RWPE2 (cell line): ENCODE measurements at regions not wholly inside any gene's neighbourhood (a gene's known extent, or its start where the extent isn't known, plus 50 kb on each side); places are given as distances from the start of the nearest gene placed in this dataset.

Source experiments
- ATAC-seq: fragments of 200-7000 bp; cut with Tn5 transposase; 3 replicates; pipeline ENCODE4 v1.9.1; 2021; ENCODE audit warnings: low read depth
- DNase-seq: peaks from one replicate; pipeline ENCODE4 v3.0.0-alpha.2; 2020; ENCODE audit warnings: low spot score
- H3K27ac ChIP-seq: fragments of 450-650 bp; 2 replicates; pipeline ENCODE4 v1.5.1; 2017; ENCODE audit warnings: mild to moderate bottlenecking; ENCODE audit not compliant: poor library complexity, severe bottlenecking
- H3K27me3 ChIP-seq: fragments of 250-450 bp; sonication (Bioruptor Pico); 2 replicates; pipeline ENCODE4 v1.5.1; 2021; ENCODE audit warnings: mild to moderate bottlenecking, moderate library complexity; ENCODE audit not compliant: insufficient read depth, poor library complexity, severe bottlenecking
- H3K36me3 ChIP-seq: fragments of 250-450 bp; sonication (Bioruptor Pico); 2 replicates; pipeline ENCODE4 v1.5.1; 2020; ENCODE audit warnings: low read depth, mild to moderate bottlenecking, moderate library complexity
- H3K4me1 ChIP-seq: fragments of 250-450 bp; sonication (Bioruptor Pico); 2 replicates; pipeline ENCODE4 v1.5.1; 2021; ENCODE audit warnings: mild to moderate bottlenecking, moderate library complexity; ENCODE audit not compliant: insufficient read depth, poor library complexity, severe bottlenecking
- H3K4me3 ChIP-seq: fragments of 250-450 bp; sonication (Bioruptor Pico); 2 replicates; pipeline ENCODE4 v1.5.1; 2021; ENCODE audit warnings: mild to moderate bottlenecking, moderate library complexity; ENCODE audit not compliant: severe bottlenecking
- H3K9me3 ChIP-seq: fragments of 250-450 bp; sonication (Bioruptor Pico); 2 replicates; pipeline ENCODE4 v1.5.1; 2021; ENCODE audit warnings: mild to moderate bottlenecking, moderate library complexity; ENCODE audit not compliant: severe bottlenecking
- TF ChIP-seq, protein P1 (sequence below): fragments of 450-650 bp; IDR thresholded peaks from one replicate; pipeline ENCODE4 v1.5.1; 2017; ENCODE audit warnings: mild to moderate bottlenecking, moderate library complexity; ENCODE audit not compliant: poor library complexity, severe bottlenecking

DNA sequence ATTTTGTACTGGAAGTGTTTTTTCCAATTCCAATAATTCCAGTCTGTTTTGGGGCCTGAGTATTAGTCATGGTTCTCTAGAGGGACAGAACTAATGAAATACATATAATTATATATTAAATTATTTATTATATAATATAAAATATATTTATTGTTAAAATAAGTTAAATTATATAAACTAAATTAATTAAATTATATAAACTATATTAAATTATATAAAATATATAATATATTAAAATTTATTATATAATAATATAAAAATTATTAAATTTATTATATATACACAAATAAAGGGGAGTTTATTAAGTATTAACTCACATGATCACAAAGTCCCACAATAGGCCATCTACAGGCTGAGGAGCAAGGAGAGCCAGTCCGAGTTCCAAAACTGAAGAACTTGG is 253.4 kb upstream of the NETO1 start:
- TF ChIP-seq, protein P1, sequence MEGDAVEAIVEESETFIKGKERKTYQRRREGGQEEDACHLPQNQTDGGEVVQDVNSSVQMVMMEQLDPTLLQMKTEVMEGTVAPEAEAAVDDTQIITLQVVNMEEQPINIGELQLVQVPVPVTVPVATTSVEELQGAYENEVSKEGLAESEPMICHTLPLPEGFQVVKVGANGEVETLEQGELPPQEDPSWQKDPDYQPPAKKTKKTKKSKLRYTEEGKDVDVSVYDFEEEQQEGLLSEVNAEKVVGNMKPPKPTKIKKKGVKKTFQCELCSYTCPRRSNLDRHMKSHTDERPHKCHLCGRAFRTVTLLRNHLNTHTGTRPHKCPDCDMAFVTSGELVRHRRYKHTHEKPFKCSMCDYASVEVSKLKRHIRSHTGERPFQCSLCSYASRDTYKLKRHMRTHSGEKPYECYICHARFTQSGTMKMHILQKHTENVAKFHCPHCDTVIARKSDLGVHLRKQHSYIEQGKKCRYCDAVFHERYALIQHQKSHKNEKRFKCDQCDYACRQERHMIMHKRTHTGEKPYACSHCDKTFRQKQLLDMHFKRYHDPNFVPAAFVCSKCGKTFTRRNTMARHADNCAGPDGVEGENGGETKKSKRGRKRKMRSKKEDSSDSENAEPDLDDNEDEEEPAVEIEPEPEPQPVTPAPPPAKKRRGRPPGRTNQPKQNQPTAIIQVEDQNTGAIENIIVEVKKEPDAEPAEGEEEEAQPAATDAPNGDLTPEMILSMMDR, result no peak
- Histone ChIP-seq H3K4me1 (peaks cover 10% of the 10 kb centered on the region), H3K36me3 (no peaks in the 10 kb centered on the region), H3K27ac (no peak overlapping the region), H3K9me3 (no peaks in the 10 kb centered on the region), H3K4me3 (no peak overlapping the region), H3K27me3 (no peaks in the 10 kb centered on the region)
- no peak for ATAC-seq
- no peak for DNase-seq

DNA sequence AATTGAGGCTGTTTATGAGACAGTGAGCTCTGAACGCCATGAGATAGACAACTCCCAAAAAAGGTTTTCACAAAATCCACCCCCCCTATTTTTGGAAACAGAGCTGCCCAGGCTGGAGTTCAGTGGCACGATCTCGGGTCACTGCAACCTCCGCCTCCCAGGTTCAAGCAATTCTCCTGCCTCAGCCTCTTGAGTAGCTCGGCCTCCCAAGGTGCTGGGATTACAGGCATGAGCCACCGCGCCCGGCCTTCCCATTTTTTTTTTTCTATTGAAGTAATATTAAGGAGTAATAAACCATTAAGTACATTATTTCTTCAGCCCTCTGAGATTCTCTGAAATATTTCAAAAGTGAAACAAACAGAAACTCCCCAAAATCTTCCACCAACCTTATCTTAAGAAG is 252.8 kb upstream of the NETO1 start:
- Histone ChIP-seq H3K4me3 (no peak overlapping the region), H3K4me1 (peaks cover 10% of the 10 kb centered on the region), H3K27ac (no peak overlapping the region), H3K36me3 (no peaks in the 10 kb centered on the region), H3K27me3 (no peaks in the 10 kb centered on the region), H3K9me3 (no peaks in the 10 kb centered on the region)
- DNase-seq (no peak), ATAC-seq (no peak)
- TF ChIP-seq, protein P1, result no peak

DNA sequence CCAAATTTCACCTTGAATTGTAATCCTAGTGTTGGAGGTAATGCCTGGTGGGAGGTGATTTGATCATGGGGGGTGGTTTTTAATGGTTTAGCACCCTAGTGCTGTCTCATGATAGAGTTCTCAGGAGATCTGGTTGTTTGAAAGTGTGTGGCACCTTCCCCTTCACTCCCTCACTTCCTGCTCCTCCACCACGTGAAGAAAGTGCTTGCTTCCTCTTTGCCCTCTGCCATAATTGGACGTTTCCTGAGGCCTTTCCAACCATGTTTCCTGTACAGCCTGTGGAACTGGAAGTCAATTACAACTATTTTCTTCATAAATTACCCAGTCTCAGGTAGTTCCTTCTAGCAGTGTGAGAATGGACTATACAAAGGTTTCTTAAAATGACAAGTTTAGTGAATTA is 251.8 kb upstream of the NETO1 start:
- DNase-seq, result no peak
- no peaks in the 10 kb centered on the region for H3K9me3 ChIP-seq
- H3K27me3 ChIP-seq, result no peaks in the 10 kb centered on the region
- H3K36me3 ChIP-seq, result no peaks in the 10 kb centered on the region
- no peak overlapping the region for H3K27ac ChIP-seq
- no peak for ATAC-seq
- TF ChIP-seq, protein P1, result no peak
- H3K4me1 ChIP-seq, result peaks cover 10% of the 10 kb centered on the region
- no peak overlapping the region for H3K4me3 ChIP-seq

DNA sequence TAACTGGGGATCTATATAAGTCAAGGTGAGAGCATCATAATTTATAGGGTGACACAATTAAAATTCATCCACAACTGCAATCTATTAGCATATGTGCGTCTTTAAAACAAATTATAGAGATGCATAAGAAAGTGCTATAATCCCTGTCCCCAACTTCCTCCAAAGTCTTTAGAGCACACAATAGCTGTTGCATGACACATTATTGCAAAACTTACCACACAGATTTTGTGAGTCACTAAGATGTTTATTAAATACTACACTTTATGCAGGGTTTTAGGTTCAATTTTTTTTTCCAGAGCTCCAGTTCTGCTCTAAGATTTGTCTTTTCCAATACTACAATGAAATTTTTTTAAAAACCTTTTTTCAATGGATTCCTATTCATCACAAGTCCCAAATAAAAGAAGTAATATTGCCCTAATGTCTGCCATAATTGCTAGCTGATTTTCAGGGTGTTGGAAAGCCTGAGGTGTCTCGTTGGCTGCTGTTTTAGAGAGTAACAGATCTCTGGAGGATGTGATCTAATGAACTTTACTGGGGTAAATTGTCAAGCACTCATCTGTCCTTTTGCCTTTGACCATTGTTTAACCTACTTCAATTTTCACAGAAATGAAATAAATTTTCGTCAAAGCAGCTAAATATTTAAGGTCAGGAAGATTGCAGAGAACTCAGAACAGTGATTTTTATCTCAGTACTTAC is 250.5 kb upstream of the NETO1 start:
- Histone ChIP-seq H3K27ac (no peak overlapping the region), H3K27me3 (no peaks in the 10 kb centered on the region), H3K9me3 (no peaks in the 10 kb centered on the region), H3K36me3 (no peaks in the 10 kb centered on the region), H3K4me1 (peaks cover 10% of the 10 kb centered on the region), H3K4me3 (no peak overlapping the region)
- ATAC-seq (peak; percentile 79), DNase-seq (no peak)
- TF ChIP-seq, protein P1, result no peak

DNA sequence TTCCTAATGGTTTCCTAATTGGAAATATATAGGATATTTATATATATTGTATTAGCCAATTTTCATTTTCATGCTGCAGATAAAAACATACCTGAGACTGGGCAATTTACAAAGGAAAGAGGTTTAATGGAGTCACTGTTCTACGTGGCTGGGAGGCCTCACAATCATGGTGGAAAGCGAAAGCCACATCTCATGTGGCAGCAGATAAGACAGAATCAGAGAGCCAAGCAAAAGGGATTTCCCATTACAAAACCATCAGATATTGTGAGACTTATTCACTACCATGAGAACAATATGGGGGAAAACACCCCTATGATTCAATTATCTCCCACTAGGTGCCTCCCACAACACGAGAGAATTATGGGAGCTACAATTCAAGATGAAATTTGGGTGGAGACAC is 242.5 kb upstream of the NETO1 start:
- DNase-seq (no peak), ATAC-seq (no peak)
- H3K4me1 ChIP-seq, result no peaks in the 10 kb centered on the region
- H3K9me3 ChIP-seq, result no peaks in the 10 kb centered on the region
- TF ChIP-seq, protein P1, result no peak
- no peaks in the 10 kb centered on the region for H3K36me3 ChIP-seq
- no peaks in the 10 kb centered on the region for H3K27me3 ChIP-seq
- H3K4me3 ChIP-seq, result no peak overlapping the region
- no peak overlapping the region for H3K27ac ChIP-seq
